OCI-LY1 (cell line): ENCODE measurements at regions not wholly inside any gene's neighbourhood (a gene's known extent, or its start where the extent isn't known, plus 50 kb on each side); places are given as distances from the start of the nearest gene placed in this dataset.

Source experiments
- EZH2 ChIP-seq: fragments of 200-600 bp; sonication (generic), shearing (Covaris generic); IDR thresholded peaks from 2 replicates; pipeline ENCODE4 v1.8.0; 2017; ENCODE audit warnings: borderline replicate concordance, mixed run types, mild to moderate bottlenecking, antibody characterized with exemption, low read length, moderate library complexity, mixed read lengths
- TF ChIP-seq, protein P1 (sequence below): fragments of 200-600 bp; sonication (generic), shearing (Covaris generic); IDR thresholded peaks from 2 replicates; pipeline ENCODE4 v1.5.1; 2017; ENCODE audit warnings: mild to moderate bottlenecking, antibody characterized with exemption, low read length, moderate library complexity, mixed read lengths

DNA sequence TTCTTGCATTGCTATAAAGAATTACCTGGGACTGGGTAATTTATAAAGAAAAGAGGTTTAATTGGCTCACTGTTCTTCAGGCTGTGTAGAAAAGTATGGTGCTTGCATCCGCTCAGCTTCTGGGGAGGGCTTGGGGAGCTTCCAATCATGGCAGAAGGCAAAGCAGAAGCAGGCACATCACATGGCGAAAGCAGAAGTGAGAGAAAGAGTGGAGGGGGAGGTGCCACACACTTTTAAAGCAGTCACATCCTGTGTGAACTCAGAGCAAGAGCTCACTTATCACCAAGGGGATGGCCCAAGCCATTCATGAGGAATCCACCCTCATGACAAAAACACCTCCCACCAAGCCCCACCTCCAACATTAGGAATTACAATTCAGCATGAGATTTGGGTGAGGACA, 303.5 kb downstream of the OTUD1 start:
- TF ChIP-seq, protein P1, sequence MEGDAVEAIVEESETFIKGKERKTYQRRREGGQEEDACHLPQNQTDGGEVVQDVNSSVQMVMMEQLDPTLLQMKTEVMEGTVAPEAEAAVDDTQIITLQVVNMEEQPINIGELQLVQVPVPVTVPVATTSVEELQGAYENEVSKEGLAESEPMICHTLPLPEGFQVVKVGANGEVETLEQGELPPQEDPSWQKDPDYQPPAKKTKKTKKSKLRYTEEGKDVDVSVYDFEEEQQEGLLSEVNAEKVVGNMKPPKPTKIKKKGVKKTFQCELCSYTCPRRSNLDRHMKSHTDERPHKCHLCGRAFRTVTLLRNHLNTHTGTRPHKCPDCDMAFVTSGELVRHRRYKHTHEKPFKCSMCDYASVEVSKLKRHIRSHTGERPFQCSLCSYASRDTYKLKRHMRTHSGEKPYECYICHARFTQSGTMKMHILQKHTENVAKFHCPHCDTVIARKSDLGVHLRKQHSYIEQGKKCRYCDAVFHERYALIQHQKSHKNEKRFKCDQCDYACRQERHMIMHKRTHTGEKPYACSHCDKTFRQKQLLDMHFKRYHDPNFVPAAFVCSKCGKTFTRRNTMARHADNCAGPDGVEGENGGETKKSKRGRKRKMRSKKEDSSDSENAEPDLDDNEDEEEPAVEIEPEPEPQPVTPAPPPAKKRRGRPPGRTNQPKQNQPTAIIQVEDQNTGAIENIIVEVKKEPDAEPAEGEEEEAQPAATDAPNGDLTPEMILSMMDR, result no peak
- no peak for TF ChIP-seq EZH2
